IMR-90 (cell line): ENCODE measurements at regions not wholly inside any gene's neighbourhood (a gene's known extent, or its start where the extent isn't known, plus 50 kb on each side); places are given as distances from the start of the nearest gene placed in this dataset.

Experiments
- ATAC-seq: fragments of 200-7000 bp; cut with Tn5 transposase; 2 replicates; pipeline ENCODE4 v1.9.1; 2020; ENCODE audit warnings: low read depth, mild to moderate bottlenecking, moderate library complexity
- BruUV-seq: library from RNA; stranded (reverse); fragments of 400-500 nt; replicated peaks from 2 replicates; lab custom pipeline; 2021; lab: Mats Ljungman, UMichigan
- CTCF ChIA-PET: fragments of 300-600 bp; formaldehyde crosslinking; extraction: SDS; loops from one replicate; lab custom pipeline; 2021; ENCODE audit warnings: antibody characterized with exemption; lab: Yijun Ruan, JAX
- POLR2A ChIA-PET: fragments of 300-600 bp; sonication (Branson Sonifier 250); formaldehyde crosslinking; loops from one replicate; lab custom pipeline; 2022; ENCODE audit warnings: antibody characterized with exemption; ENCODE audit not compliant: unreplicated experiment; lab: Charles Lee
- DNase-seq: peaks from one replicate; pipeline ENCODE4 v3.0.0; 2013
- H2AFZ ChIP-seq: replicated peaks from 2 replicates; pipeline ENCODE3; 2013; ENCODE audit warnings: low read length, mild to moderate bottlenecking; ENCODE audit not compliant: poor library complexity
- H2AK5ac ChIP-seq: 2 replicates; pipeline ENCODE4 v1.6.1; 2013; ENCODE audit warnings: low read depth, low read length, inconsistent platforms
- H2AK9ac ChIP-seq: replicated peaks from 2 replicates; pipeline ENCODE3; 2013; ENCODE audit warnings: mild to moderate bottlenecking, low read depth, low read length, moderate library complexity; ENCODE audit not compliant: poor library complexity
- H2BK120ac ChIP-seq: 2 replicates; pipeline ENCODE4 v1.6.1; 2013; ENCODE audit warnings: low read depth, low read length, inconsistent platforms
- H2BK15ac ChIP-seq: 3 replicates; pipeline ENCODE4 v1.6.1; 2013; ENCODE audit warnings: low read depth, low read length, inconsistent platforms
- H2BK20ac ChIP-seq: 2 replicates; pipeline ENCODE4 v1.6.1; 2013; ENCODE audit warnings: low read depth, mild to moderate bottlenecking, inconsistent platforms, low read length, moderate library complexity
- H2BK5ac ChIP-seq: 2 replicates; pipeline ENCODE4 v1.6.1; 2013; ENCODE audit warnings: mild to moderate bottlenecking, low read depth, low read length, inconsistent platforms; ENCODE audit not compliant: poor library complexity, severe bottlenecking
- H3K14ac ChIP-seq: replicated peaks from 2 replicates; pipeline ENCODE4 v1.6.1; 2013; ENCODE audit warnings: low read depth, low read length, inconsistent platforms
- H3K18ac ChIP-seq: 2 replicates; pipeline ENCODE4 v1.6.1; 2013; ENCODE audit warnings: low read depth, low read length, control low read depth
- H3K23ac ChIP-seq: 2 replicates; pipeline ENCODE4 v1.6.1; 2013; ENCODE audit warnings: low read depth, low read length, inconsistent platforms
- H3K27ac ChIP-seq: 2 replicates; pipeline ENCODE4 v1.5.1; 2013; ENCODE audit warnings: mild to moderate bottlenecking, control low read depth, low read length; ENCODE audit not compliant: insufficient read depth
- H3K27me3 ChIP-seq: 2 replicates; pipeline ENCODE4 v1.6.1; 2013; ENCODE audit warnings: low read length; ENCODE audit not compliant: control insufficient read depth, insufficient read depth
- H3K36me3 ChIP-seq: 2 replicates; pipeline ENCODE4 v1.6.1; 2013; ENCODE audit warnings: low read length, mixed read lengths; ENCODE audit not compliant: control insufficient read depth, insufficient read depth
- H3K4ac ChIP-seq: 2 replicates; pipeline ENCODE4 v1.6.1; 2013; ENCODE audit warnings: low read depth, low read length, inconsistent platforms
- H3K4me1 ChIP-seq: 2 replicates; pipeline ENCODE4 v1.6.1; 2013; ENCODE audit warnings: low read length, mixed read lengths; ENCODE audit not compliant: control insufficient read depth, insufficient read depth
- H3K4me2 ChIP-seq: 2 replicates; pipeline ENCODE4 v1.6.1; 2013; ENCODE audit warnings: low read depth, mild to moderate bottlenecking, control low read depth, low read length, moderate library complexity
- H3K4me3 ChIP-seq: 2 replicates; pipeline ENCODE4 v1.5.1; 2013; ENCODE audit warnings: low read depth, mild to moderate bottlenecking, control low read depth, low read length, moderate library complexity; ENCODE audit not compliant: insufficient read depth
- H3K56ac ChIP-seq: 2 replicates; pipeline ENCODE4 v1.6.1; 2013; ENCODE audit warnings: low read length, inconsistent platforms; ENCODE audit not compliant: insufficient read depth; ENCODE audit errors: extremely low read depth
- H3K79me1 ChIP-seq, 2 experiments: 2 replicates each; pipeline ENCODE4 v1.6.1; 2013; ENCODE audit warnings: low read length in 2 of 2, inconsistent platforms in 1 of 2, low read depth in 1 of 2
- H3K9ac ChIP-seq: 2 replicates; pipeline ENCODE4 v1.6.1; 2013; ENCODE audit warnings: low read depth, low read length, control low read depth
- H3K9me1 ChIP-seq: 2 replicates; pipeline ENCODE4 v1.6.1; 2013; ENCODE audit warnings: low read length, inconsistent platforms; ENCODE audit not compliant: insufficient read depth
- H3K9me3 ChIP-seq: 2 replicates; pipeline ENCODE4 v1.6.1; 2013; ENCODE audit warnings: low read length; ENCODE audit not compliant: control insufficient read depth, insufficient read depth
- H4K20me1 ChIP-seq: 2 replicates; pipeline ENCODE4 v1.6.1; 2013; ENCODE audit warnings: low read length, inconsistent platforms; ENCODE audit not compliant: insufficient read depth
- H4K5ac ChIP-seq: 2 replicates; pipeline ENCODE4 v1.6.1; 2013; ENCODE audit warnings: mild to moderate bottlenecking, low read depth, low read length, control low read depth
- H4K8ac ChIP-seq, 2 experiments: 2 replicates each; pipeline ENCODE4 v1.6.1; 2013; ENCODE audit warnings: low read depth in 2 of 2, low read length in 2 of 2, control low read depth in 1 of 2, inconsistent platforms in 1 of 2
- H4K91ac ChIP-seq: 2 replicates; pipeline ENCODE4 v1.6.1; 2013; ENCODE audit warnings: low read depth, low read length, inconsistent platforms; ENCODE audit not compliant: insufficient read depth
- NFE2L2 ChIP-seq: fragments of 150-350 bp; IDR thresholded peaks from 2 replicates; pipeline ENCODE4 v1.6.1; 2016; ENCODE audit warnings: low read depth, mild to moderate bottlenecking, low read length
- SMC3 ChIP-seq: fragments of 150-350 bp; IDR thresholded peaks from 2 replicates; pipeline ENCODE4 v1.6.1; 2016; ENCODE audit warnings: low read depth, mild to moderate bottlenecking, antibody characterized with exemption, low read length, moderate library complexity
- WGBS, 2 experiments: methylation state at CpG; one replicate each; pipeline versions ENCODE4 v1.1.5 to v1.1.7; 2013; ENCODE audit warnings: missing lambda C conversion rate in 2 of 2; ENCODE audit not compliant: insufficient read length in 1 of 2; ENCODE audit errors: extremely low coverage in 2 of 2; 5-methylcytosine and 5-hydroxymethylcytosine counted together
- dilution Hi-C: fragments of 300-500 bp; cut with HindIII; formaldehyde crosslinking; loops from one replicate; pipeline ENCODE4 v1.14.3; 2018; ENCODE audit warnings: low sequenced_read_pairs; ENCODE audit not compliant: unreplicated experiment
- in situ Hi-C: fragments of 300-500 bp; cut with MboI; formaldehyde crosslinking; loops from 3 replicates; pipeline ENCODE4 v1.14.3; 2019; ENCODE audit warnings: low sequenced_read_pairs, inconsistent platforms, mixed read lengths
- intact Hi-C: fragments of 100-400 bp; cut with micrococcal nuclease; formaldehyde crosslinking; loops from 2 replicates; pipeline ENCODE4 v1.10.0; 2022

DNA sequence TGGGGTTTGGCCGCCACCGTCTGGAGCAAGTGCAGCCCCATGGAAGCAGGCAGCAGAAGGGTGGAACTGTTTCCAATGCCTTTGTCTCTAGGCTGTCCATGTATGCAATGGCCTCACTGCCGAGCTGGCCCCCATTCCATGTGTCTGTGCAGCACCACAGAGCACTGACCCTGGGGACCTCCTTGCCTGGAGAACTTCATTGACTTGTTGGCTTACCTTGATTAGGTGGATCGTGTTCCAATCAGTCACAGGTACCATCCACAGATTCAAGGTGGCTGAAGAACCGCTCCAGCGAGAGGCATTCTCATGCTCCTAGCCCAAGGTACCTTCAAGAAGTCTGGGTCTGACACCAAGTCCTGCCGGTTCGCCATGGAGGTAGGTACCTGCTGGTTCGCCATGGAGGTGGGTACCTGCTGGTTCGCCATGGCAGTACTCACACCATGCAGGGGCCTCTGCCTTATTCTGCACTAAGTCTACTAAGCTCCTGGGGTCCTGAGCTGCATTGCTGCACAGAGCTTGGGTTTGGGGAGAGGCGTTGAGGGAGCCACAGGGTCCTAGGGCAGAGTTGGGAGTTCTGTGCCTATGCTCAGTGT, 358.3 kb upstream of the IRX1 start:
- POLR2A ChIA-PET = no interaction called here
- no TSS peak for BruUV-seq

More for the DNA sequence above, 358.3 kb upstream of the IRX1 start:
- H3K4me3 ChIP-seq = no peak overlapping the region
- no peak overlapping the region for H2BK20ac ChIP-seq
- intact Hi-C loops (no loop called here), in situ Hi-C loops (no loop called here), dilution Hi-C loops (no loop called here)
- H2AK9ac ChIP-seq = no peak overlapping the region
- H3K36me3 ChIP-seq = no peaks in the 10 kb centered on the region
- H4K5ac ChIP-seq = no peak overlapping the region
- H3K27ac ChIP-seq = no peak overlapping the region
- H3K56ac ChIP-seq = no peak overlapping the region
- H2BK15ac ChIP-seq = no peak overlapping the region
- no peak overlapping the region for H3K23ac ChIP-seq
- ATAC-seq (no peak), DNase-seq (no peak)
- CTCF ChIA-PET = no interaction called here
- H4K8ac ChIP-seq = no peak overlapping the region
- no peak overlapping the region for H3K14ac ChIP-seq
- no peak overlapping the region for H2AFZ ChIP-seq
- TF ChIP-seq SMC3 (no peak), NFE2L2 (no peak)
- H3K4me2 ChIP-seq = no peak overlapping the region
- H2BK120ac ChIP-seq = no peak overlapping the region
- H4K91ac ChIP-seq = no peak overlapping the region
- no peaks in the 10 kb centered on the region for H4K20me1 ChIP-seq
- no peak overlapping the region for H2AK5ac ChIP-seq
- 61% methylated on average over 6 of the region's 11 CpGs; no CpG with 5 or more reads in 1 of the 2 experiments for WGBS, 2 experiments
- H3K4ac ChIP-seq = no peak overlapping the region
- no peak overlapping the region for H2BK5ac ChIP-seq
- no peaks in the 10 kb centered on the region for H3K79me1 ChIP-seq
- H3K9me1 ChIP-seq = no peaks in the 10 kb centered on the region
- H3K9me3 ChIP-seq = peaks cover 32% of the 10 kb centered on the region
- H3K27me3 ChIP-seq = no peaks in the 10 kb centered on the region
- no peaks in the 10 kb centered on the region for H3K4me1 ChIP-seq
- no peak overlapping the region for H3K9ac ChIP-seq
- H3K18ac ChIP-seq = no peak overlapping the region
